NT2/D1 (cell line): ENCODE measurements at regions not wholly inside any gene's neighbourhood (a gene's known extent, or its start where the extent isn't known, plus 50 kb on each side); places are given as distances from the start of the nearest gene placed in this dataset.

Source experiments
- YY1 ChIP-seq: IDR thresholded peaks from 2 replicates; pipeline ENCODE4 v1.6.1; 2011; ENCODE audit not compliant: insufficient read length, insufficient read depth
- ZNF274 ChIP-seq: IDR thresholded peaks from 2 replicates; pipeline ENCODE4 v1.6.1; 2011; ENCODE audit warnings: mild to moderate bottlenecking, low read depth, low read length

- TF ChIP-seq YY1 (no peak), ZNF274 (no peak)
Observed at GRCh38 chr11:97908354-97908753, 1112.4 kb upstream of the CNTN5 start.
